GM12864 (cell line): ENCODE measurements at regions not wholly inside any gene's neighbourhood (a gene's known extent, or its start where the extent isn't known, plus 50 kb on each side); places are given as distances from the start of the nearest gene placed in this dataset.

Experiments
- DNase-seq: peaks from one replicate; pipeline ENCODE4 v3.0.0-alpha.2; 2011; ENCODE audit warnings: low read depth
- H3K4me3 ChIP-seq: 2 replicates; pipeline ENCODE4 v1.5.1; 2011; ENCODE audit warnings: mild to moderate bottlenecking, low read depth, low read length, control low read depth
- CTCF ChIP-seq: IDR thresholded peaks from 2 replicates; pipeline ENCODE4 v1.5.1; 2011; ENCODE audit warnings: low read depth, mild to moderate bottlenecking, moderate library complexity, low read length, control low read depth, inconsistent platforms; ENCODE audit errors: missing control alignments

GRCh38 chr13:80123945-80124344 is 217.0 kb downstream of the SPRY2 start:
- DNase-seq: no peak
- TF ChIP-seq CTCF: no peak
- H3K4me3 ChIP-seq: no peak overlapping the region

GRCh38 chr13:80121038-80121437 is 219.9 kb downstream of the SPRY2 start:
- TF ChIP-seq CTCF: no peak
- DNase-seq: no peak
- no peak overlapping the region for H3K4me3 ChIP-seq

GRCh38 chr13:80118506-80118905 is 222.4 kb downstream of the SPRY2 start:
- no peak for TF ChIP-seq CTCF
- no peak for DNase-seq
- no peak overlapping the region for H3K4me3 ChIP-seq

GRCh38 chr13:80118099-80118498 is 222.8 kb downstream of the SPRY2 start:
- TF ChIP-seq CTCF: no peak
- no peak overlapping the region for H3K4me3 ChIP-seq
- DNase-seq: no peak

- TF ChIP-seq CTCF: no peak
- H3K4me3 ChIP-seq: no peak overlapping the region
- DNase-seq: no peak
Observed at GRCh38 chr13:80117515-80117914, 223.4 kb downstream of the SPRY2 start.

GRCh38 chr13:80116107-80116506 is 224.8 kb downstream of the SPRY2 start:
- H3K4me3 ChIP-seq: no peak overlapping the region
- TF ChIP-seq CTCF: no peak
- DNase-seq: no peak

- DNase-seq: no peak
- no peak for TF ChIP-seq CTCF
- H3K4me3 ChIP-seq: no peak overlapping the region
Observed at GRCh38 chr13:80115616-80116015, 225.3 kb downstream of the SPRY2 start.
